ENCODE measurements at regions not wholly inside any gene's neighbourhood (a gene's known extent, or its start where the extent isn't known, plus 50 kb on each side); places are given as distances from the start of the nearest gene placed in this dataset.
"Not testable (repeated sequence)": the region's sequence is repeated elsewhere in the genome, so short reads cannot be mapped to it uniquely, and the experiment has no call there.

DNA sequence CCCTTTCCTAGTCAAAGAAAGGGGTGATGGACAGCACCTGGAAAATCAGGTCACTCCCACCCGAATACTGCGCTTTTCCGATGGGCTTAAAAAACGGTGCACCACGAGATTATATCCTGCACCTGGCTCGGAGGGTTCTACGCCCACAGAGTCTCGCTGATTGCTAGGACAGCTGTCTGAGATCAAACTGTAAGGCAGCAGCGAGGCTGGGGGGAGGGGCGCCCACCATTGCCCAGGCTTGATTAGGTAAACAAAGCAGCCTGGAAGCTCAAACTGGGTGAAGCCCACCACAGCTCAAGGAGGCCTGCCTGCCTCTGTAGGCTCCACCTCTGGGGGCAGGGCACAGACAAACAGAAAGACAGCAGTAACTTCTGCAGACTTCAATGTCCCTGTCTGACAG lies 783.4 kb downstream of the NSUN3 start:
- DNase-seq (ENCODE audit: low spot score): not testable (repeated sequence)

DNA sequence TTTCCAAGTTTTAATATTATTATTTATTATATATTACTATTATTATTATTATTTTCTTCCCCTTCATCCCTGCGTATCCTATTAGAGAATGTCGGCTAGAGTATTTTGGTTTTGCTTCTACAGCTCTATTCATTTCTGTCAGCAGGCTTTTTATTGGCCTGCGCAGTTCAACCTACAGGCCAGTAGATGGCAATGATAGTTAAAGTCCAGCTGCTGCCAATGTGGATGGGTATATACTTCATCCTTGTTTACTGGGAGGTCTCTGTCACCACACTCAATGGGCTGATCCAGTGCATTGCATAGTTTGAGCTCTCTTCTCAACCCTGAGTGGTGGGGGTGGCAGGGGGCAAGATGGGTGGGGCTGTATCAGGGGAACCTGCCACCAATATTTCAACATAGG lies 799.8 kb downstream of the NSUN3 start:
- DNase-seq (ENCODE audit: low spot score): no peak

DNA sequence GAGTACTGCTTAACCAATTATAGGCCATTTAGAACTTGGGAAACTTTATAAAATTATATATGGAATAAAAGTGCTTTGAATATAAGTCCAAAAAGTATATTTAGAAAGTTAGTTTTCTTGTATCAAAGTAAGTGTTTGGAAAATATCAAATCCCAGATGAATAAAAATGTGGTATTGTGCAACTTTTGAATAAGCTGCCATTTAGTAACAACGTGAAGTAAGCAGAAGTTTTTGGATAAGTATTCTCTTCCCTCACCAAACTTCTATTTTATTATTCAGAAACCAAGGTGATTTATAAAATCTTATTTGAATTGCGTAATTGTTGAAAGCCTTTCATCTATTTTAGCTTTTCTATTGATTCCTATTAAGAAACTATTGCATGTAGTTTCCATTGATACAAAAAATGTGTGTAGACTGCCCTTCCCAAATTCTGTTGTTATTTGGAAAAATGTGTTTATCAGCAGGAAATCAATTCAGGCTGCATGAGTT lies 806.2 kb downstream of the NSUN3 start:
- DNase-seq (ENCODE audit: low spot score): no peak

DNA sequence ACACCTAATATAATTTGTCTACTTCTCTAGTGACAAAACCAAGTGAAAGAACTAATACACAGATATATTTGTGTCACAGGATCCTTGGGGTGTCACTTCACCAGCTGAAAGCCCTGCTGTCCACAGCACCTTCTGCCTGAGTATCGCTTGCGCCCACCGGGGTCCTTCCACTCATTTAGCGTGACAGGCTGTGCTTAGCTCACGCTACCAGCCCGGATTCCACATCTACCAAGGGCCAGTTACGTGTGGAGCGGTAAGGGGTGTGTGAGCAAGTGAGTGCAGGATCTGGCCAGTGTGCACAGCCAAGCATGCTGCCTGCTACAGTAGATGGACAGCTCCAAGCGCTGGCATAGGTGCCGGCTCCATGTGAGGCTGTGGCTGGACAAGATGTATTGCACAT lies 810.9 kb downstream of the NSUN3 start:
- no peak for DNase-seq (ENCODE audit: low spot score)

DNA sequence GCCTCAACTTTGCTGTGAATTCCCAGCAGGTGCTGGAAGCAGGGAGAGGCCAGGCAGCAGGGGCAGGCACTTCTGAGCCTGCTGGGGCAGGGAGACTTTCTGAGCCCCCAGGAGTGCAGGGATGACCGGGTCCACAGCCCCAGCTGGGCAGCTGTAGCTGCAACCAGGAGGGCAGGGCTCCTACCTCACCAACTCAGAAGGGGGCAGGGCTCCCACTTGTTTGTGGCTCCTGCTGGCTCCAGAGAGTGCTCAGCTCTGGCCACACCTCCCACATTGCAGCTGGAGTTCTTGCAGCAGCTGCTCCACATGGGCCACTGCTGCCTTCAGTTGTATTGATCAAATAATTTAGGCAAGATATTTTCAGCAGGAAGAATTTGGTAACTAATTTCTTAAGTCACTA lies 812.3 kb downstream of the NSUN3 start:
- no peak for DNase-seq (ENCODE audit: low spot score)

DNA sequence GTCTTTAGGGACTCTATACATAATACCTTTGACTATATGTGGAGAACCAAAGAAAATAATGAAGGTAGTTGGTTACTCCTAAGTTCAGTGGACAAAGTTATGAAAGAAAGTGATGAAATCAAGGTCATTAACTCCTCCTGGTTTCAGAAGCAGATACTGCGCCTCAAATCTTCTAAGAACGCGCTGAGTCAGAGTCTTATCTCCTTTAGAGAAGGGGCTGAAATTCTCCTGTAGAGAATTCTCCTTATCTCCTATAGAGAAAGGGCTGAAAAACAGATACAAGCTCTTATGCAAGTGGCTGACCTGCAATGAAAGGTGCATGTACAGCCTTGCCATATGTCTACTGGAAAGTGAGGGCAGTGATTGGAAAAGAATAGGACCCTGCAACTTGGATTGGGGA lies 824.2 kb downstream of the NSUN3 start:
- no peak for DNase-seq (ENCODE audit: low spot score)

DNA sequence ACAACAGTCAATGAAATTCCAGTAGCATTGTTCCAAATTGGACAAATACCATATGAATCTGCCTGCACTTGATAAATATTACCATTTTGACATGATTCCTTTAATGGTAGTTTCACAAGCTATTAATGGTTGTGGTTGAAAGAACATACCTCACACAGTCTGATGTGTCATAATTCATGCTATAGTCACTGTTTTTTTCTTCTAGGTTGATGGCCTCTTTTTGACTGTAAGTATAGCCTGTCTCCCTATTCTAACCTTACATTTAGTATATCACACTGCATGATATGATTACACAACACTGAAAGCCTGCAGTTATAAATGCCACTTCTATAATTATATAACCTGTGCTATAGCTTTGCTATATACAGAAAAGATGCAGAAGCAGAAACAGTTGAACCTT lies 834.1 kb downstream of the NSUN3 start:
- no peak for DNase-seq (ENCODE audit: low spot score)

DNA sequence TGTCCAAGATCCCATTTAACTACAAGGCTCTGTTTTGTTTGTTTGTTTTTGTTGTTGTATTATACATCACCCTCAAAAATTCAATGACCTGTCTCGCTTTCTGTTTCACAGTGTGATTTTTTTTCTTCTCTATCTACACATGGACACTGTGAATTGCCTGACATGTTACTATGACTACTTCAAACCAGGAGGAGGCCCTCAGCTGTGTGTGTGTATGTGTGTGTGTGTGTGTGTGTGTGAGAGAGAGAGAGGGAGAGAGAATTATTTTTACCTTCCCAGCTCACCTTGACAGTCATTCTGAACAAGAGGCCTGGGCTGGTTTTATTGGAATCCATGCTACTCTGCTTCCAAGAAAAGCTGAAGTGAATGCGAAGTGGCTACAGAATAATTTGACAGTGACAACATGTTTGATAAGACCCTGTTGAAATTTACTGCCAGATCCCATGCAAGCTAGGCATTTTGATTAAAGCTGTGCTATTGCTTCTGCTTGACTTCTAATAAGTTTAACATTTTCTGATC lies 841.4 kb downstream of the NSUN3 start:
- no peak for DNase-seq (ENCODE audit: low spot score)

DNA sequence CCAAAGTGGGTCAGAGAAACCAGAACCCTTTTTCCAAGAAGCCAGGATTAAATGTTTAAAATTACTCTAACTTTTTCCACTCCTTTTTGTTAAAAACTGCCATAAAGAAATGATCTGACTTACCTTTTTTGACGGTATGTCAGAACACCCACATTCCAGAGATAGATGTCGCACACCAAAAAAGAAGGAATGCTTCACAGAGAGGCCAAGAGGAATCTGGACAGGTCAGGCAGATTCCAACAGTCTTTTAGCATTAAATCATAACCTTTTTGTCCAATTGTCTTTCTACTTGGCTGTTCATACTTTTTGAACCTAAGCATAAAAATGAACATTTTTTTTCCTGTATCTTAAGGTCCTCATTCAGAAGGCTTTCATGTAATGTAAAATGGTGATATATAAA lies 846.9 kb downstream of the NSUN3 start:
- DNase-seq (ENCODE audit: low spot score): no peak

DNA sequence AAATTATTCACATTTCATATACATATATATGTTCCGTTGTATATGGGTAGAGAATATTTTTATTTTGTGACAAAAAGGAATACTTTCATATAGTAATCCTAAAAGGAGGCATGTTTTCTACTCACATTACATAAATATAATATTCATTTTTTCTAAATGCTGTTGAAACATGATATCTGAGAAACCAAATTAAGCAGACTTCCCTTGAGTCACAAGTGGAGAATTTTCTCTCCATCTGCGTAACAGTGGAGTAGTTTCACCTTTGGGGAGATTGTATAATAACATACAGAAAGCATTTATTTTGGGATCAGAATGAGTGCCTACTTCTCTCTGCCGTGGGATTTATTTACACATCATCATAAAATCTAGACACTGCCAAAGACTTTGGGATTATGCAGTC lies 849.8 kb downstream of the NSUN3 start:
- DNase-seq (ENCODE audit: low spot score): no peak

DNA sequence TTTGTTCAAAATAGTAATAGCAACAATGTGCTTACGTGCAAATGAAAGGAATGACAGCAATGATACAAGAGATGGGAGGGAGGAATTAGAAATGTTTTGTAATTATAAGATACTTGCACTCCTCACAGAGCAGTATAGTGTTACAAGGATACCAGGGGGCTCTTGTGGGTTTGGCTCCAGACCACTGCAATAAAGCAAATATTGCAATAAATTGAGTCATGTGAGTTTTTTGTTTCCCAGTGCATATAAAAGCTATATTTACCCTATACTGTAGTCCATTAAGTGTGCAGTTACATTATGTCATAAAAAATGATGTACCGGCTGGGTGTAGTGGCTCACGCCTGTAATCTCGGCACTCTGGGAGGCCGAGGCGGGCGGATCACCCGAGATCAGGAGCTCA lies 864.3 kb downstream of the NSUN3 start:
- DNase-seq (ENCODE audit: low spot score): no peak

DNA sequence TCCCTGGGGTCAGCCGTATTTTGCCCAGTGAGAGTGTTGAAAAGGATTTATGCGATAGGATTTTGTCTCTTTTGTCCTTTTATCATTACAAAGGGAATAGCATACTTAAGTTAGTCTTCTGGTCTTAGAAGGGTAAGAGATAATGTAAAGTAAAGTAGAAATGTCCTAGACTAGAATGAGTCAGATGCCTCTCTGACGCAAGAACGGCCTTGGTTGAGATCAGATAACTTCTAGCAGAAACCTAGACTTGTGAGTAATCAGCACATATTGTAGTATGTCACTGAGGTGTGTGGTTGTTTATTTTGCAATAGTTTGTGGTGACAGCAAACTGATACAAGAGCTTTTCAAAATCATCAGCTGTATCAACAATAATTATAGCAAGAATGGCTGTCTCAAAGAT lies 866.1 kb downstream of the NSUN3 start:
- no peak for DNase-seq (ENCODE audit: low spot score)

DNA sequence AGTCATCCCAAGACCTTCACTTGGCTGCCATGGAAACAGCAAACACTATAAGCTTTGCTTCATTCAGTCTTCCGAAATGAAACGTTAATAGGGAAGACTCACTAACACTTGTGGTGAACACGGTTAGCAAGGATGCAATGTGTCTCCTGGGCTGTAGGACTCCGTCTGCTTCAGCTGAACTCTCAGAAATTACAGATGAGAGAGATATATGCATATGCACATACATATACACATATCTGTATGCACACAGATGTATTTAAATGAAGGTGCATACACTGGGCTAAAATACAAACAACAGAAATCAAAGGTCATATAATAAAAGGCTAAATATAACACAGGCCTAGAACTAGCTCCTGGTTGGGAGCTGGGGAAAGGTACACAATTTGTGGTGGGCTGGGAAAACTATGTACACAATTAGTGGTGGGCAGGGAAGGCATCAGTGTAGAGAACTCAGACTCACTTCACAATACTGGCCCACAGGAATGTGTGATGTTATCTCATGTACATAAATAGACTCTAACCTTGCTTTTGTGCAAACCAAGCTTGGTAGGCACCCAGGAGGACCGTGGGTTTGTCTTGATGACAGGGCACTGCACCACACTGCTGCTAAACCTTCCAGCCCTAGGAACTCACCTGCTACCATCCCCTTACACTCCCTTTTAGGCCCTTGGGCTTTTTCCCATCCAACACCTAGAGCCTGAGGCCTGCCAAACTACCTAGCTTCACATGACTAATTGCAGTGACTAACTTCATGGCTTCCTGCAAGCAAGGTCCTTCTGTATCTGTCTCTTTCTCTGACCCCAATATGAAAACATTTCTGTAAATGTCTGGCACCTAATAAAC lies 873.1 kb downstream of the NSUN3 start:
- DNase-seq (ENCODE audit: low spot score): no peak

DNA sequence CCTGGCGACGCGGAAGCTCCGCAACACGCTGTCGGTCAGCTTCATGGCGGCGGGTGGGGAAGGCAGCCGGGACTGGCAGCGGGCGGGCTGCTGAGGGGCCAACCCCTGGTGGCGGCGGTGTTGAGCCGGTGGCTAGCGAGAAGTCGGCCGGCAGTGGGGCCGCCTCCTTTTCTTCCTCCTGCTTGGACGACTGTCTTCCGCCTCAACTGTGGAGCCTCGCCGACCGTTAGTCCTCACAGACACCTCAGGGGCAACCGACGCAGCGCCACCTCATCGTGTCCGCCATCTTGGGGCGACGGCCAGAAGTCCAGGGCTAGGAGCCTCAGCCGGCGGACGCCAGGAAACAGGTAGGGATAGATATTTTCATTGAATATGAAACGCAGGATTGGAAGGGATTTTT lies 875.1 kb downstream of the NSUN3 start:
- no peak for DNase-seq (ENCODE audit: low spot score)

DNA sequence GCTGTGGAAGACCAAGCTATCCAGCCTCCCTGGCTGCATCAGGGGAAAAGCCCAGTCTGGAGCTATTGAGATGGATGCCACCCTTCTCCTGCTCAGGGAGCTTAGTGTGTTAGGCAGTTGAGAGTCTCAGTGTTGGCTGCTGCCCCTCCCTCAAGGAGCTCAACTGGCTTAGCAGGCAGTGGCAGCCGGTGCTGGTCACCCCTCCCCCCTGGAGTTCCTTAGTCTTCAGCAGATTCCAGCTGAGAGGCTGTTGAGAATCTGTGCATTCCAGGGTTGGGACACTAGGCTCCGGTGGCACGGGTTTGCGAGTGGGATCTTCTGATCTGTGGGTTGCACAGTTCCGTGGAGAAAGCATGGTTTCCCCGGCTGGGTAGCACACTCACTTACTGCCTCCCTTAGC lies 883.8 kb downstream of the NSUN3 start:
- no peak for DNase-seq (ENCODE audit: low spot score)

DNA sequence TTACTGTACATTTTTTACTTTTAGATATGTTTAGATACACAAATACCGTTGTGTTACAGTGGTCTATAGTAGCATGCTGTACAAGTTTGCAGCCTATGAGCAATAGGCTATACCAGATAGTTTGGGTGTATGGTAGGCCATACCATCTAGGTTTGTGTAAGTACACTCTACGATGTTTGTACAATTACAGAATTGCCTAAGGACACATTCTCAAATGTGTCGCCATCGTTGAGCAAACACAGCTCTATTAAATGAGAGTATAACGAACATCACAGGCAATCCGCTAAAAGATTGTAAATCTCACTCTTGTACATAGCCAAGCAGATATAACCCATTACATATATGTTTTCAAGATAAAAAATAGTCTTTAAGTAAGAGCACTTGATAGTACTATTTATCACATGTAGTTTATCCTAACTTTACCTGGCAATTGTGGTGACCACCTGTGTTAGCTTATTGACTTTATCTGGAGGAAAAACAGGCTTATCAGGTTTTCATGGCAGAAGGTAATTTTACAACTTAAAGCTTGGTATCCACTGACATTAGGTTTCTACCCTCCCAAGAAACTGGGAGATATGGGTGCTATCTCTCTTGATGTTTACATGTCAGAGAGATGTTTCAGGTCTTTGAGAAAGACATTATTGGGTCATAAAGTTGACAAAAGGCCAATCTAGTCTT lies 898.7 kb downstream of the NSUN3 start:
- DNase-seq (ENCODE audit: low spot score): no peak

DNA sequence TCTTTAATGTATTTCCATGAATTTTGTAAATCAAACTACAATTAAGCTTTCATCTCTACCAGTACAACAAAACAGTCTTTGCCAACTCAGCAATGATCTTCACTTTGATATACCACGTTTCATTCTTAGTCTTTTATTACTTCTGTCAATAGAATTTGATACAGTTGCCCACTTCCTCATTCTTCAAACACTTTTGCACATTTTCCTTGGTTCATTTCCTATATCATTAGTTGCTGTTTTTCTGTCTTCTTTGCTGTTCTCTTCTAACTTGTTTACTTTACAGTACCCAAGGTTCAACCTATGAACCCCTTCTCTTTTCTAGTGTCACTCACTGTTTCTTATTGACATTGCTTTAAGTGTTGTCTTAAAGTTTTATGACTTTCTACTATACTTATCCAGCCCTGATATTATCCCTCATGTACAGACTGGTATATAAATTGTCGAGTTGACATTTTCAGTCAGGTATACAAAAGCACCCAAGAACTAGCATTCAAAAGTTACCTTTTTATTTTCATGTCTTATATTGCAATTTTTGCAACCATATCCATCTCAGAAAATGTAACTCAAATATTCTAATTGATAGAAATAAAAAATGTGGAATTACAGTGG lies 903.1 kb downstream of the NSUN3 start:
- DNase-seq (ENCODE audit: low spot score): no peak

DNA sequence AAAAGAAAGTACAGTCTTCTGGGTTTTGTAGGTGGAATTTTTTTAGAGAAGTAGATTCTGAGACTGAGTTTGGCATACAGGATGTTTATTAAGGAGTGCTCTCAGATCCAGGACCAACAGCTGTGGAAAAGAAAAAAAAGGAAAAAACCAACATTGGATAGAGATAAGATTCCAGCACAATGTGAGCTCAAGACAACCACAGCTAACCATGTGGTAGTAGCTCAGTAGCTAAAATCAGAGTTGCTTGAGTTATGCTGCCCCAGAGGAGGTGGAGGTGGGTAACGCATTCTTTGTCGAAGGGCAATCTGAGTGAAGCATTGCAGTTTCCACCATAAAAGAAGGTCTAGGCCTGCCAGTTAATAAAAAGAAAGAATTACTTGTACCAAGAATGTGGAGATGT lies 904.3 kb downstream of the NSUN3 start:
- DNase-seq (ENCODE audit: low spot score): no peak

DNA sequence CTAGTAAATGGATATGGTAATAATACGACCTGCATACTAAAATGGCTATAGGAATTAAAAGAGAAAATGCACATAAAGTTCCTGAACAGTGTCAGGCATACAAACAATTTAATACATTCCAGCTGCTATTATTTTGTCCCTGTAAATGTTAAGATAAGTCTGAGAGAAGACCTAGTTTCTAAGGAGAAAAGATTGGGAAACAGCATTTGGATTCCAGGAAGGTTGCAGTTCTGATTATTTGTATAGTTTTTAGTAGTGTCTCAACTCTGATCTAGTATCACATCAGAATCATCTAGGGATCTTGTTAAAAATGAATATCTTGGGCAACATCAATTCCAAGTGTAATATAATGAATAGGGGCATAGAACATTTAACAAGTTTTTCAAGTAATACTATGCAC lies 905.7 kb downstream of the NSUN3 start:
- DNase-seq (ENCODE audit: low spot score): no peak

DNA sequence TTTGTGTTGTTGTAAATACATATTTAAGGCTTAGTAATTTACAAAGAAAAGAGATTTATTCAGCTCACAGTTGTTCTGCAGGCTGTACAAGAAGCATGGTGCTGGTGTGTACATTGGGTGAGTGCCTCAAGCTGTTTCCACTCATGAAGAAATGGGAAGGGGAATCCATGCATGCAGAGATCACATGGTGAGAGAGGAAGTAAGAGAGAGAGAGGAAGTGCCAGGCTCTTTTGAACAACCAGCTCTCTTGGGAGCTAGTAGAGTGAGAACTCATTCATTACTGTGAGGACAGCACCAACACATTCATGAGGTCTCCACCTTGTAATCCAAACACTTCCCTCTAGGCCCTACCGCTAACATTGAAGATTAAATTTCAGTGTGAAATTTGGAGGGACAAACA lies 909.2 kb downstream of the NSUN3 start:
- DNase-seq (ENCODE audit: low spot score): no peak

DNA sequence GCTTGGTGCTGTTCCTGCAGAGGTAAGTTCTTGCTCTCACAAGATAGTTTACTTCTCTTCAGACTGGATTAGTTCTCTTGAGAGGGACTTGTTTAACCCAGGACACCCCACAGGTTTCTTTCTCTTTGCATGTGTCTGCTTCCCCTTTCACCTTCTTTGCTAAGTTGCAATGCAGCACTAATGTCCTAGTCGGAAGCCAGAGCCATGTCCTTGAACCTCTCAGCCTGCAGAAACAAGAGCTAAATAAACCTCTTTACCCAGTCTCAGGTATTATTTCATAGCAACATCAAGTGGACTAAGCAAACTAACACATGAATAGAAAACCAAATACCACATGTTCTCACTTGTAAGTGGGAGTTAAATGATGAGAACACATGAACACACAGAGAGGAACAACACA lies 915.2 kb downstream of the NSUN3 start:
- DNase-seq (ENCODE audit: low spot score): no peak

DNA sequence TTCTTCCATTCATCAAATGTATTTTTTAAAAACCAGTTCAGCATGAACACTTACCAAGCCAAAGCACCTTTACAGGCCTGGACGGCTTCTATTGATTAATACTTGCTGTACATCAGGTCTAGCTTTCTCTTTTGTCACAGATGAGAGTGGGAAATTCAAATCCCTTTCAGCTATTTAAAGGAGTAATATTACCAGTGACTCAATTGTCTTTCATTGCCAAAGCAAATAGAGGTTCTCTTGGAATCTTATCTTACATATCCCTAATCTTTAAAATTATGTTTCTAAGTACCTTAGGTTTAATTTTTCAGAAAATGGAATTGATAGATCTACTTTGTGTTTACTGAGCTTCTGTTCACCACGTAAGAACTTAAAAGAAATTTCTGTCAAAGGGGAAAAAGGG lies 922.9 kb downstream of the NSUN3 start:
- DNase-seq (ENCODE audit: low spot score): no peak
